ENCODE measurements at regions not wholly inside any gene's neighbourhood (a gene's known extent, or its start where the extent isn't known, plus 50 kb on each side); places are given as distances from the start of the nearest gene placed in this dataset.

GRCh38 chrX:20369468-20369867, 102.8 kb upstream of the RPS6KA3 start:
- TF ChIP-seq EZH2phosphoT487 (IDR thresholded peaks at IDR 0.05; ENCODE audit: low read depth, severe bottlenecking, unreplicated experiment) (no peak), CTCF (IDR thresholded peaks at IDR 0.05; ENCODE audit: poor library complexity) (no peak)

Measured in hepatocyte (in vitro differentiated cells).